Forelimb muscle (tissue), 1 donor: ENCODE measurements at regions not wholly inside any gene's neighbourhood (a gene's known extent, or its start where the extent isn't known, plus 50 kb on each side); places are given as distances from the start of the nearest gene placed in this dataset.
"Not testable (repeated sequence)": the region's sequence is repeated elsewhere in the genome, so short reads cannot be mapped to it uniquely, and the experiment has no call there.

Experiments
- DNase-seq: peaks from one replicate; pipeline ENCODE4 v3.0.0-alpha.2; 2013; ENCODE audit warnings: low read depth

DNA sequence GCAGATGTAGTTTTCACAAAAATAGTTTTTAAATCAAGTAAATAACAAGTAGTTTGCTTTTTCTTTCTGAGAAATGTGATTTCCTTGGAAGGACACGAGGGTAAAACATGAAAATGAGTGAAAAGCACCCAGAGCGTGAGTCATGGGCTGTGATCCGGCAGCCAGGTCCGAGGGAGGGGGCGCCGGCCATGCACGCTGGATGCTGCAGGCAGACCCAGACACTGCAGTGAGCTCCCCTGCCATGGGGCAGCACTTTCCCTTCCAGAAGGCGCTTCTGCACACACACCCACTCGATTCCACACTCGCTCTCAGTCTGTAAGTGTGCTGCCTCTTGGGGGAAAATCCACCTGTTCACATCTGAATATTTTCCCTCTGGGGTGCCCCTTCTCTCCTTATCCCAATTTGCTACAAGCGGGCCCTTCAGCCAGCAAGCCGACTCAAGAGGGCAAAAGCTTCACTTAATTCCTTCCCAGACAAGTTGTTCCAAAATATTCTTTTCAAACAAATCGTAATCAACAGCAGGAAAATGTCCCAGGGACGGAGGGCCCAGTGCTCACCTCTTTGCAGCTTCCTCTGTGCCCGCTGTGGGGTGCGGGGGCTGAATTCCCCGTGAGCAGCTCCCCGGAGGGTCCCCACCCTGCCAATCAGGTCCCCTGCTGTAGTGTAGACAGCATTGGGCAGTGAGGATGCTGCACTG is 87.0 kb upstream of the ID2 start:
- no peak for DNase-seq

DNA sequence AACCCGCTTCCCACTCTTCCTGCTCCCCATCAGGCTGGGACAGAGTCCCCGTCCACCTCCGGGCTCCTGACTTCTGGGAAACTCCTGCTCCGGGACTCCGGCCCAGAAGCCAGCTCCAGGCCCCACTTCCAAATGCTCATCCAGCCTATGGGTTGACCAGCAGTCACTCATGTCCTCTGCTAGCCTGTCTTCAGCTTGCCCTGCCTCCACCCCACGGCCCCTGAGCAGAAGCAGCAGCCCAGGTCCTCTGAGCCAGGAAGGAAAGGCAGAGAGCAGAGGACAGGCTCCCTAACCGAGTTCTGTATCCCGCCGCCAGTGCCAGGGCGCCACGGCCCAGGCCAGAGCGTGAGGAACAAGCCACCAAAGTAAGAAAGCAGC is 86.4 kb upstream of the ID2 start:
- DNase-seq = no peak

DNA sequence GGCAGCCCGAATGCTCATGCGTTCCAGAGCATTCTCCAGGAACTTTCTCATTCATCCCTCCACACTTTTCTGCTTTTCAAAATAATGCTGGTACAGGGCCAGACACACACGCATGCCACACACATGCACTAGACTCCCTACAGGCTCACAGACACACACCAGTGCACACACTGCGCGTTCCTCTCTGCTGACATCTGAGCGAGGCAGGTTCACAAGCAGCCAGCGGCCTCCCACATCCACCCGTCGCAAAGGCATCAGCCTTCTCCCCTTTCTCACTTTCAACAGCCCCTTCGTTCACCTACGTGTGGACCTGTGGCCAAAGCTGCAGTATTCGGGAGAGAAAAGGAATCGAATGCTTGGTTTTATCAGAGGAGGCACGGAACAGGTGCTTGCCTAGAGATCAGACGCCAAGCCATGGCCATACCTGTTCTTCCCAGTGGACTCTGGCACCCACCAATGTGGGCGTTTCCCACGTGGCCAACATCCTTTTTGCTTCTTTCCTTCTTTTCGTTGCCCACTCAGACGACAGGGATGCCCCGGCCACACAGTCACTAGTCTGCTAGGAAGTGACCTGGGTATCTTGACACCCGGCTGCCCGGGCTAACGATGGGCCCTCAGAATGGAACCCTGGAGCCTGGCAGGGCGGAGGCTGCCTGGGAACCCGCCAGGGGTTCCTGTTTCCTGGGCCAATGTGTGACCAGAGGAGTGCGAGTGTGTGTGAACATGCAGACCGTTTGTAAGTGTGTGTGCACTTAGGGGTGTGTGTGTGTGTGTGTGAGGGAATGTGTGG is 85.8 kb upstream of the ID2 start:
- no peak for DNase-seq

GRCh38 chr2:8597094-8597493 is 84.8 kb upstream of the ID2 start:
- DNase-seq = no peak

DNA sequence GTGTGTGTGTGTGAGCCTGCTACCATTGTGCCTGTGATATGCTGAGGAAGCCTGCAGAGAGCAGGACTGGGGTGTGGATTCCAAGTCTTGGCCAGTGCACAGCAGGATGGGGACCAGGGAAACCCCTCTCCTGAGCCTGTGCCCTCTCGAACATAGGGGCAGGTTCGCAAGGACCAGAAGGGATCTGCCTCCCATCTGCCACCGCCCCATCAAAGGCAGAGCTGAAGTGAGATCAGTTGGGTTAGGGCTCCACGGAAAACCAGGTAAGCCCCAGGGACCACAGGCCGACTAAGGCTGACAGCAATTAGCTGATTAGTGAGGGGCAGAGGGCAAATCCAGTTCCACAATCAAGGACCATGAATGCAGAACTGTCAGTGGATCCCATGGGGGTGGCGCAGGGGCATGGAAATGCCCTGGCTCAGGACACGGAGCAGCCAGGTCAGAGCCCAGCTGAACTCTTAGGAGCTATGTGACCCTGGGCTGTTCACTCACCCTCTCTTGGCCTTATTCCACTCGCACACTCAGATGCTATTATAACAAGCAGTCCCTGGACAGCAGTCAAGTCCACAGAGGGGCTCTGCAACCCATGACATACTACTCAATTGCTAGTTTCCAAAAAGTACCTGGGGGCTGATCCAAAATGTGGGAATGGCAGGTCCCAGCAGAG is 84.2 kb upstream of the ID2 start:
- no peak for DNase-seq

GRCh38 chr2:8598295-8599165 is 83.3 kb upstream of the ID2 start:
- no peak for DNase-seq

- no peak for DNase-seq
Observed at GRCh38 chr2:8599421-8600242, 82.2 kb upstream of the ID2 start.

DNA sequence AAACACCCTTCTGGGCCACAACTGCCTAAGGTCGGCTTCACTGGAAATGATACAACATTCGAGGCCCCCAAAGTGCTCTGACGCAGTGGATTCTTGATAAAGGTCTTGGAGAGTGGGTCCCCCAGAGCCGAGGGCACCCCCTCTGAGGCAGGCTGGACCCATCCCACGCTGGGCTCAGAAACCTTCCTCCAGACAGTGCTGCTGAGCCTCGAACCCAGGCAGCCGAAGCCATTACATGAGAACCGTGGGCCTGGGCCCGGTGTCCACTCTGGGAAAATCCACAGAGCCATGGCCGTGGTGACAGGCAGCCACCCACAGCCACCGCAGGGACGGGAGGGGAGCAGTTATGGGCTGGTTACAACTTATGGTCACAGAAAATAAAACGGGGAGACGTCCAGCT is 81.4 kb upstream of the ID2 start:
- DNase-seq = no peak

- no peak for DNase-seq
Observed at GRCh38 chr2:8602809-8603208, 79.0 kb upstream of the ID2 start.

DNA sequence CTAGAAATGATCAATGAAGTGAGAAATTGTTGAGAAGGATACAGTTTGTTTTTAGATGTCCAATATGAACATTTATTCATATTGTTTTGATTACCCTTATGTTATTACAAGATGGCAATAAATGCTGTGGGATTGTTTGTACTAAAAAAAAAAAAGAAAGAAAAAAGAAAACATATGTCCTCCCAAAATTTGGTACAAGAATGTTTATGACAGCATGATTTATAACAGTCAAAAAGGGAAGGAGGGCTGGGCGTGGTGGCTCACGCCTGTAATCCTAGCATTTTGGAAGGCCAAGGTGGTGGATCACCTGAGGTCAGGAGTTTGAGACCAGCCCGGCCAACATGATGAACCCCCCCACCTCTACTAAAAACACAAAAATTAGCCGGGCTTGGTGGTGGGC is 78.5 kb upstream of the ID2 start:
- DNase-seq = not testable (repeated sequence)

DNA sequence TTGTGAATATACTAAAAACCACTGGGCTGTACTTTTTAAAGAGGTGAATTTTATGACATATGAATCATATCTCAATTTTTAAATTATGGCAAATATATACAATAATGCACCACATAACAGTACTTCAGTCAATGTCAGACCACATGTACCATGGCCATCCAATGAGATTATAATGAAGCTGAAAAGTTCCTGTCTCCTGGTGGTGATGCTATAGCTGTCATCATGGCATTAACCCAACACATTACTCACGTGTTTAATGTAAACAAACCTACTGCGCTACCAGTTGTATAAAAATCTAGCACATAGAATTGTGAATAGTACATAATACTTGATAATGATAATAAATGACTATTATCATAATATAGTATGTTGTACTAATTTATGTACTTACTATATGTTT is 77.6 kb upstream of the ID2 start:
- DNase-seq = no peak

DNA sequence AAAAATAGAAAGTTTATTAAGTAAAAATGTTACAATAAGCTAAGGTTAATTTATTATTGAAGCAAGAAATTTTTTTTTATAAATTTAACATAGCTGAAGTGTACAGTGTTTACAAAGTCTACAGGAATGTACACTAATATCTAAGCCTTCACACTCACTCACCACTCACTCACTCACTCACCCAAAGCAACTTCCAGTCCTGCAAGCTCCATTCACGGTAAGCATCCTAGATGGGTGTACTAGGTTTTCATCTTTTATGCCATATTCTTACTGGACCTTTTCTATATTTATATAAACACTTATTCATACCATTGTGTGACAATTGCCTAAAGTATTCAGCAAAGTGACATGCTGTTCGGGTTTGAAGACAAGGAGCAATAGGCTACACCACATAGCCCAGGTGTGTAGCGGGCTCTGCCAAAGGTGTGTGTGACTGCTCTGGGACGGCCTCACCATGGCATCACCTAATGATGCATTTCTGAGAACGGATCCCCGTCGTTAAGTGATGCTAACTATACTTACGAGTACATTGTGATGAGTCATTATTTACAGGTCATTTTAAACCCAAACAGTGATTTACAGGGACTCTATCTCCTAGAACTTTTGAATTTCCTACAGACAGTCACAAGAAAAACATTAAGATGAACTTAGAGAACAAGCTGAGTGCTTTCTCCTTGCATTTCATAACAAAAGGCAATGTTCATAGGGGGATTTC is 76.3 kb upstream of the ID2 start:
- DNase-seq = no peak

- no peak for DNase-seq
Observed at GRCh38 chr2:8606226-8606625, 75.6 kb upstream of the ID2 start.

- no peak for DNase-seq
Observed at GRCh38 chr2:8606649-8607550, 75.0 kb upstream of the ID2 start.

DNA sequence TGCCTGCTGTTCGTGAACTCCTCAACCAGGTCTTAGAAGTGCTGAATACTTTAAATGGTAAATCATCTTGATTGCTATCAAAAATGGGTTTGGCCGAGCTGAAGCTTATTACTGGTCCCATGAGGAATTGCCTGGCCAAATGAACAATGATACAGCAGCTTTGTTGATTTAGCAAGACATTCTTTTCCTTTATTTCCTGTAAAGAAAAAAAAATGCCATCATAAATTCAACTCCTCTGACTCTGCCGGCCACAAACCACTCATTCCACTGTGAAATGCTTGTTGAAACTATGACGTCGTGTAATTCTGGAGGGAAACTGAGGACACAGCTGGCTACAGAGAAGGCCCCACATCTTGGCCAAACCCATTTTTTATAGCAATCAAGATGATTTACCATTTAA is 74.2 kb upstream of the ID2 start:
- no peak for DNase-seq

DNA sequence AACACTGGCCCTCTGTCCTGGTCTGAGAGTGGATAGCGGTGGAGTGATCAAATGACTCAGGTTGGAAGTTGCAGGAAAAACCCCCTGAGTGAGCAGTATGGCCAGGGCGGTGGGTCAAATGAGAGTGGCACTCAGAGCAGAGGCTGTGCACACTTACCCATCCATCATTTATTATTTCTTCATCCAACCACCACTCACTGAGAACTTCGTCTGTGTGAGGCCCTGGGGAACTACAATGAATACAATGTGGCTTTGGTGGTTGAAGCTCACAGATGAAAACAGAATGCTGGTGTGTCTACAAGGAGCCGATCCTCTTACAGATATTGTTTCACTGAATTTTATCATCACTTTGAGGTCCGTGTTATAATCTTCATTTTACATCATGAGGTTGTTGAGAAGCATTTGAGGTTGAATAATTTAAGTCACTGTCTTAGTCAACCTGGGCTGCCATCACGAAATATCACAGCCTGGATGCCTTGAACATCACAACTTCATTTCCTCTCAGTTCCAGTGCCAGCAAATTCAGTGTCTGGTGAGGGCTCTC is 73.4 kb upstream of the ID2 start:
- no peak for DNase-seq

DNA sequence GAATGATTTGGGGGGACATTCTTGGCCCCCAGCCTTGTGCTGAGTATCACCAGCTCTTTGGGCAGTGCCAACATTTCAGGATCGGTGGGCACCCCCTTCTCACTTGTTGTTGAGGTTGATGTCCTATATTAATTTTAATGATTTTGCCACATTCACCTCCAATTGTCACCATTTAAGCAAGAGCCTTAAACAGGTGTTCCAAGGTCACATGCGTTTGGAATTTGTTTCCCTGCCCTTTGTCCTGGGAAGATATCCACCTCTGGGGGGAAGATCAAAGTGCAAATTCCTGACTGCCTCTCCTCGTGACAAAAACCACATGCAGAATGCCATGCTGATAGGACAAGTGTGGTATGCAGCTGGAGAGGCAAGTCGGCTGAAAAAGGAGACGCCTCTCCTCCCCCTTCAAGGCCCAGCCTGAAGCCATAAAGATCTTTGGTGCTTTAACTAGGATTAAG is 72.5 kb upstream of the ID2 start:
- no peak for DNase-seq

- not testable (repeated sequence) for DNase-seq
Observed at GRCh38 chr2:8610775-8611174, 71.1 kb upstream of the ID2 start.

GRCh38 chr2:8611246-8611645 is 70.6 kb upstream of the ID2 start:
- DNase-seq = no peak
